ENCODE measurements at regions not wholly inside any gene's neighbourhood (a gene's known extent, or its start where the extent isn't known, plus 50 kb on each side); places are given as distances from the start of the nearest gene placed in this dataset.
"Not testable (repeated sequence)": the region's sequence is repeated elsewhere in the genome, so short reads cannot be mapped to it uniquely, and the experiment has no call there.

DNA sequence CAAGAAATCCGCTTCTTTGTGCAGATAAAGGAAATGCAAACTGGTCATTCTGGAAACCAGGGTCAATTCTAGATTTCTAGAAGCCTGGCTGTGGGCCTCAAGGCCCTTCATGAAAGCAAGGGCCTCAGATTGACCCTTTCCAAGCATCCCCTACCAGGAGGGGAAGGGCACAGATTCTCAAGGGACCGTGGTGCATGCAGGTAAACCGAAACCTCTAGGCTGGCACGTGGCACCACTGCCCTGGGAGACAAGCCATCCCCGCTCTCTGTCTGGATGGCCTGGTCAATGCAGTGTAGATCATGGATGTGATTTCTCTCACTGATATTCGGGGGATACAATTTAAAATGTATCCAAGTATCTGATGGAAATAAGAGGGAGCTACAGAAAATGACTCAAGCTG is 69.4 kb downstream of the TOMM20 start:
- no peak for DNase-seq

DNA sequence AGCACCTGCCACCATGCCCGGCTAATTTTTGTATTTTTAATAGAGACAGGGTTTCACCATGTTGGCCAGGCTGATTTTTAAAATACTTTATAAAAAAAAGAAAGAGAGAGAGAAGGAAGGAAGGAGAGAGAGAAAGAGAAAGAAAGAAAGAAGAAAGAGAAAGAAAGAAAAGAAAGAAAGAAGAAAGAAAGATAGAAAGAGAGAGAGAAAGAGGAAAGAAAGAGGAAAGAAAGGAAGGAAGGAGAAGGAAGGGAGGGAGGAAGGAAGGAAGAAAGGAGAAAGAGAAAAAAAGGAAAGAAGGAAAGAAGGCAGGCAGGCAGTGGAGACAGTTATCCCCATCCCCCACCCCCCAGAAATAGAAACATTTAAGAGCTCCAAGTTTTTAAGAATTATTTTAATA is 69.9 kb downstream of the TOMM20 start:
- DNase-seq, result no peak

DNA sequence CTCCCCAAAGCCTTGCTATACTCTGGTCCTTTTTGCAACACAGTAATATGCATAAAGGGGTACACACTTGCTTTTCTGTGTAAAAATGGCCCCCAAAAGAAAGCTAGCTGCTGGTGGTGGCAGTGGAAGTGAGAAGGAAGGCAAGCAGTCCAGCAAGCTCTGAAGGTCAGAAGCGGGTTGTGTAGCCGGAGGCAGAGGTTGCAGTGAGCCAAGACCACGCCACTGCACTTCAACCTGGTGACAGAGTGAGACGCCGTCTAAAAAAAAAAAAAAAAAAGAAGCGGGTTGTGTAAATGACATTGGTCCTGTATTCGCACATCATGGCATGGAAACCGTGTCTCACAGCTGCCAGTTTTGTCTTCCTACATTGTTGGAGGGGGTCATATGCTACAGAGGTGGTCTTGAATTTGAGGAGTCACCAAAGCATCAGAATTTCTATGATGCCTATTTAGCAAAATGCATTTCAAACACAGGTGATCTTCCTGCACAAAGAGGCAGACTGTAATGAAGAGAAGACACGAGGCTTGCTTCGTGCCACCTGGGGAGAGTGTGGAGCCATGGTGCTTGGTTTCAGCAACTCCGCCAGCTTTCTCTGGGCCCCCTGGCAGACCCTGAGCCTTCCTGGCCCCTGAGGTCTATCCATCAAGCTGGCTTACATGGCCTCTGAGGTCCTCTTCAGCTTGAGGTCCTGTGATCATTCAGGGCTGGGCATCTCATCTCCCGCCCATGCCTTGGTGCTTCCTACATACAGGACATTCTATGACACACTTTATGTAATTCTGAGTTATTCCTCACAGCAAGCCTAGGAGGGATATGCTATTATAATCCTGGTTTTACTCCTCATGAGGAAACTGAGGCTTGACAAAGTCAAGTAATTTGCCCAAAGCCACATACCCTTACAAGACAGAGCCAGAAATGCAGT is 71.0 kb downstream of the TOMM20 start:
- no peak for DNase-seq

DNA sequence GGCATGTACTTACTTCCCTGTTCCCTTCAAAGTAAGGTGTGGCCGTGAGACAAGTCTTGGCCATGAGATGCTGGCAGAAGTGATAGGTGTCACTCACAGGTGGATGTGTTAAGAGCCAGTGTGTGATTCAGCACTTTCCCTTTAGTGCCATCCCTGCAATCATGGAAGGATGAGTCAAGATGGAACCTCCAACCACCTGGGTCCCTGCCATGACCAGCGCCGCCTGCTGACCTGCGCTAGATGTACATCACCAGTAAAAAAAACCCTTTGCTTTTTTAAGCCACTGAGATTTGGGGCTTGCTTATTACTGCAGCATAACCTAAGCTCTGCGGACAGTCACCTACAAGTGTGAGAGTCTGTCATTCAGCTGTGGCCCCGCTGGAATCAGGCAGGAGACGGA is 71.7 kb downstream of the TOMM20 start:
- no peak for DNase-seq

DNA sequence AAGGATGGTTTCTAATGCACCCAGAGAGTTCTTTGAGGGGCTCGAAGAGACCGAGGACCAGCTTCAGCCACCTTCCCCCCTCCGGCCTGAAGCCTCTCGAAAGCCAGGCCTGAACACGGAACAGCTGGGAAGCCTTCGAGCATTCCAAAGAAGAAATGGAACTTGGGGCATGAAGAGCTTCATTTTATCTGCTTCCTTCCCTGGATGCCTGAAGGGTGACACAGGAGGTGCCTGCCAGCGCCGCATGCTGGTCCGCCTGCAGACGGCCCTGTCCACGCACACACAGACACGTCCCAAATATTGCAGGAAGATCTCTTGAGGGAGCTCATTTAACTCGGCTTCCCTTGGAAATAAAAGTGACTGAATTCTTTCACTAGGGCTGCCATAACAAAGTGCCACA is 73.7 kb downstream of the TOMM20 start:
- no peak for DNase-seq

DNA sequence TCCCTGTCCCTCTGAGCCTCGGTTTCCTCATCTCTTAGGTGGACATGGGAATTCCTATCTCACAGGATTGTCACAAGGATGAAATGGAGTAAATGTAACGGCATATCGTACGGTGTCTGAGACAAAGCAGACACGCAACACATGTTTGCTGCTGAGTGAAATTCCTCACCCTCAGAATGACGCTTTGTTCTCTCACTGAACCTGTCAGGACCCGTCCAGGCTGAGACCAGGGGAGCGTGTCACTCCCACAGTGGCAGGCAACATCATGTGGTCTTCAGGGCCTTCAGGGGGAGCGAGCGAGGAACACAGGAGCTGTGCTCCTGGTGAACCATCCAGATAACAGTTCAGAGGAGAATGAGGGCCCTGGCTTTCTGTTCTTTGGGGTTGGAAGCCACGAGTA is 74.2 kb downstream of the TOMM20 start:
- no peak for DNase-seq

DNA sequence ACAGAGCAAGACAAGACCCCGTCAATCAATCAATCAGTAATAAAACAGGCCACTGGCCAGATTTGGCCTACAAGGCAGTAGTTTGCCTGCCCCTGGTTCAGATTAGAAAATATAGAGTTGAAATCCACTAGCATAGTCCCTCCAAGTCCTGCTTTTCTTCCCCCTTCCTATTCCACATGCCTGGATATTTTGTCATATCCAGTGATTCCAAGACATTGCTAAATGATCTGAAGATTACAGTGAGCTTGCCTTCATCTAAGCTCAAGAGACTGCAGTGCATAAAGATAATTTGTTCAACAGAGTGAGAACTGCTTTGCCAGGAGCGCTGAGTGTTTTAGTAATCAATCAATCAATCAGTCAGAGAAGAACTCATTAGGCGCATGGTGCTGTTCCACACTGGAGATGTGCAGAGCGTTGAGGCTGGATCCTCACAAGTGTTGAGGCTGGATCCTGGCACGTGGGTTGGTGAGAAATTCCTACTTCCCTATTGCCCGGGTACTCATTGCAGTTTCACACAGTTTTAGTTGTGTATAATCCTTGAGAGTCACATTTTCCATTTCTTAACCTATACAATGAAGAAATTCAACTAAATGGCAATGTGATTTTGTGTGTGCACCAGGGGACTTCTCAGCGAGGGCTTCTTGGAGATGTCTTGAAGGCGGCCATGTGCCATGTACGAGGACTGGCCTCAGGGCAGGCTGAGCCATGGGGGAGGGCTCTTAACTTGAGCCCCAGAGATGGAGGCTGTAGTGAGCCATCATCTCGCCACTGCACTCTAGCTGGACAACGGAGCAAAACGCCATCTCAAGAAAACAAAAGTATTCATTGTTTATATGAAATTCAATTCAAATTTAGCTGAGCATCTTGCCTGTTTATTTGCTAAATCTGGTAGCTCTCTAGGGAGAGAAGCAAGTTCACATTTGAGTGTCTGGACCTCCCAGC is 76.3 kb downstream of the TOMM20 start:
- no peak for DNase-seq

DNA sequence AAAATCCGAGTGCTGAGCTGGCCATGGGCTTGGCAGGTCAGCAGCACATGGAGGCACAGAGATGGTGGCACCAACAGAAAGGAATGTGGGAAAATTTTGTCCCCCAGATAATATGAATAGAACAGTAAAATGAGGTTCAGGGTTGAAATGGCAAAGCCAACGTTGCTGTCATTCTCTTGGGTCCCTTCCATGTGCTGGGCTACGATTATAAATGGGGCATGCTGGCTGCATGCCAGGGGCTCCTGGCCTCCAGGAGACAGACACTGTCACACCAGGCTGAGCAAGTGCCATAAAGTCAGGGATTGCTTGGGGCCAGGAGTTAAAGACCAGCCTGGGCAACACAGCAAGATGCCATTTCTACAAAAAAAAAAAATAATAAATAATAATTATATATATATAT is 77.1 kb downstream of the TOMM20 start:
- no peak for DNase-seq

DNA sequence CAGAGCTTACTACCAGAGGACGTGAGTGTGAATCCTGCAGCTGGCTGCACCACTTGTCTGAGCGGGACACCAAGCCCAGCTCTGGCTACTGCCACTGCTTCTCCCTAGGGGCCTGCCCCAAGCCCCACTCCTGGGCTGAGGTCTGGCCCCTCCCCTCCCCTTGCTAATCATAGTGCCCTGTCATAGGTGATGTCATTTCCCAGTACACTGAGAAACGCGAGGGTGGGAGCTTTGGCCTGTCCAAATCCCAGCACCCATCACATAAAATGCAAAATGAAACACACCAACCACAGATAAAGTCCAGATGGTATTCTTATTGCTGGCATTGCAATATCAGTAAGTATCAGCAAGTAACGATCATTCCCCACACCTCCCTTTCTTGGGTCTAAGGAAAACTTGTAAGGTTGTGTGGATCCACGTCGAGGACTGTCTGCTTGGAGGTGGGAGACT is 77.7 kb downstream of the TOMM20 start:
- no peak for DNase-seq

DNA sequence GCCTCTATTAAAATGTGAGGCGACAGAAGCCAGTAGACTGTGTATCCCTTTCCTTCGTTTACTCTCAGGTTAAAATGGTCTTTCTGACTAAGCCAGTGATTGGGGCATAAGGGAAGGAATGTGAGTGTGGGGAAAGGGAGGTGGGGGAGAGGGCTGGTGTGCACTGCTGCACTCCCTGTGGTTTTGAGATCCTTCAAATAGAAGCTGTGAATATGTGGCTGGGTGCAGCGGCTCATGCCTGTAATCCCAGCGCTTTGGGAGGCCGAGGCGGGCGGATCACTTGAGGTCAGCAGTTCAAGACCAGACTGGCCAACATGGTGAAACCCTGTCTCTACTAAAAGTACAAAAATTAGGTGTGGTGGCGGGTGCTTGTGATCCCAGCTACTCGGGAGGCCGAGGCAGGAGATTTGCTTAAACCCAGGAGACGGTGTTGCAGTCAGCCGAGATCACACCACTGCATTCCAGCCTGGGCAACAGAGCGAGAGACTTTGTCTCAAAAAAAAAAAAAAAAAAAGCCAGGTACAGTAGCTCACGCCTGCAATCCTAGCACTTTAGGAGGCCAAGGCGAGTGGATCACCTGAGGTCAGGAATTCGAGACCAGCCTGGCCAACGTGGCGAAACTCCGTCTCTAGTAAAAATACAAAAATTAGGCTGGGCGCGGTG is 78.8 kb downstream of the TOMM20 start:
- DNase-seq, result not testable (repeated sequence)

DNA sequence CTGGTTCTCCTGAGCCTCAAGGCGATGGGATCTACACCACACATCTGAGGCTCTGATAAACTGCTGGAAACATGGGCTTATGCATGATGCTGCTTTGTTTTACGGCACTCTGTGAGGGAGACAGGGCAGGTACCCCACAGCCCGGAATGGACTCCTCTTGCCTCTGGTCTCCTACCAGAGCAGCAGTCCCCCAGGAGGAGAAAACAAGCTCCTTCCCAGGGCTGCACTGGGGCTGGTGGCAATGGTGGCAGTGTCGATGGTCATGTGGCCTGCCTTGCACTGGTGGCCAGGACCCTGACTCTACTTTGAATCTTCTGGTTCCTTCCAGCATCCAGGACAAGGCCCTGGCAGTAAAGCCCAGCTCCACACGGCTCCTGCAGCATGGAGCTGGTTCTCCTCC is 79.4 kb downstream of the TOMM20 start:
- no peak for DNase-seq

DNA sequence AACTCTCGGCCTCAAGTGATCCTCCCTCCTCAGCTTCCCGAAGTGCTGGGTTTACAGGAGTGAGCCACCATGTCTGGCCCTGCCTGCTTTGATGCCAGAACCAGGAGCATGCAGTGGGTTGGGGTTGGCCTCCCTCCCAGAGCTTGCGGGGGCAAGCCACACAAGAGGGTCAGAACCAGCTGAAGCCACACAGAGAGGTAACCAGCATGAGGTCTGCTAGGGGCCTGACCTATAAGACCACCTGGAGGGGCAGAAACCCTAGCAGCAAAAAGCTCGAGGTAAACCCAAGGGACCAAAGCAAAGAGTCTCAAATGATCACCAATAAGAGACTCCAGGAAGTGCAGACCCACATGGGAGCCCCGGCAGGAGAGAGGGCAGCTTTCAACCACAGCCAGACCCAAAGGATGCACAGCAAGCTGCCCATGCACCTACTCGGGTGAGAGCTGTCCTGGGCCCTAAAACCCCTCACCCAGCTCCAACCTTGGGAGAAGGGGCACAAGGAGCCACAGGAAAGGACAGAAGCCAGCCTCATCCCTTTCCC is 81.2 kb downstream of the TOMM20 start:
- DNase-seq, result no peak

DNA sequence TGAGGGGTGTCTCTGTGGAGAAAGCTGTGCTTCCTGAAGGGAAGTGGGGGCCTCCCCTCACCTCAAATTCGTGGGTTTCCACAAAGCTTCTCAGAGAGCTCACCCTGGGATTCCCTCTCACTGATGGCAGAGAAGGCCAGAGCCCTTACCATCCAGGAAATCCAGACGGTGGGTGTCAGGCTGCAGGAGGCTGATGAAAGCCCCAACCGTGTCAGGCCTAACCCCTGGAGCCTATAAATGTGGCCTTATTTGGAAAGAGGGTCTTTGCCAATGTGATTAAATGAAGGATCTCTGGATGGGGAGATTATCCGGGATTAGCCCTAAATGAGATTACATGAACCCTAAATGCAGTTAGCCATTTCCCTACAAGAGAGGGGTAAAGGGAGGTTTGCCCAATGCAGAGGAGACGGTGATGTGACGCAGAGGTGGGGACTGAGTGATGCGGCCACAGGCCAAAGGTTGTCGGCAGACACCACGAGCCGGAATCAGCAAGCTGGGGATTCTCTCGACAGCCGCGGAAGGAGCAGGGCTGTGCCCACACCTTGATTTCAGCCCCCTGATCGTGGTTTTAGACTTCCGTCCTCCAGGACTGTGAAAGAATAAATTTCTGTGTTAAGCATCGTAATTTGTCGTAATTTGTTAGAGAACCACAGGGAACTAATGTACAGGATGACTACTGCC is 82.6 kb downstream of the TOMM20 start:
- DNase-seq, result no peak

DNA sequence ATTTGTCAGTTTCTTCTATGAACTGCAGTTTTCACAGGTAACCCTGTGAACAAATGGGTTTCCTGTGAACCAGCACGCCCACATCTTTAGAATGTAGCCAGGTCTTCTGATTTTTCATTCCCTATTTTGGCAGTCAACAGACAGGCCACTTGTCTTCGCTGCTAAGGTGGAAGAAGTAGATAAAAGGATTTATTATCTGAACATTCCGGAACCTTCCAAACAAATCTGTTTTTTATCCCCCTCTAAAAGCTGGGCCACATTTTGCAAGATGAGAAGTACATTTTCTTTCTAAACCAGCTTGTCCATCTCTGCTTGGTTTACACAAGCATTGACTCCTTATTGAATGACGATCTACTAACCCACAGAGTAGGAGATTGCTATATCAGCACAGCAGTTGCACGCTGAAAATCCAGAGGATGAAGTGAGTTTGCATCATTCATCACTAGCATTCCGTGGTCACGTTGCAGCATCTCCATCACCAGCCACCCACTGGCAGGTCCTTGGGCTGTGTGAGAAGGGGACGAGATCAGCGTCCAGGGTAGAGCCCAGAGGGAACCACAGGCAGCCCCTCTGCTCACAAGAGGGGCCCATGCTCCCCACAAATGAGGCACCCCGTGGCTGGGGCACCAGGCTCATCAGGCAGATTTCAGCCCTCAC is 83.5 kb downstream of the TOMM20 start:
- DNase-seq, result no peak

DNA sequence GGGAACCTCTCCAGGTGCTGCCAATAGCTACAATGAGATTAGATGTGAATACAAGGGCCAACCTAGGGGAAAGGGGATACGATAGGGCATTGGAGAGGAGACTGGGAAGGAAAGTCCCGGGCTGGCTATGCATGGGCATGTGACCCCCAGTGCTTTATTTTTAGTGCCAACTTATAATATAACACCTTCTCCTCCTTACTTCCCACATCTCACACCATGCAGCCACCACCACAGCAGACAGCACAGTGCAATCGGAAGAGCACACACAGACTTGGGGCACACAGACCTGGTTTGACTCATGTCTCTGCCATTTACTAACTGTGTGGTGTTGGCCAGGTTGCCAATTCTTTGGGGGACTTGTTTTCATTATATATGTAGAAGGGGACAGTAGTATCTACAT is 85.4 kb downstream of the TOMM20 start:
- no peak for DNase-seq

DNA sequence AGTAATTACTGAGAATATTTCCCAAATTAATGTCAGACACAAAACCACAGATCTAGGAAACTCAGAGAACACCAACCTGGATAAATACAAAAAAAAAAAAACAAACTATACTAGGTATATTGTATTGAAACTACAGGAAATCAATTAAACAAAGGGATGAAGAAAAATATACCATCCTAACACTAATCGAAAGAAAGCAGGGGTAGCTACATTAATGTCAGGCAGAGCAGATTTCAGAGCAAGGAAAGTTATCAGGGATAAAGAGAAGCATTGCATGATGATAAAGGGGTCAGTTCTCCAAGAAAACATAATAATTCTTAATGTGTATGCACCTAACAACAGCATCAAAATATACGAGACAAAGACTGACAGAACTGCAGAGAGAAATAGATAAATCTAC is 89.9 kb downstream of the TOMM20 start:
- DNase-seq, result no peak

DNA sequence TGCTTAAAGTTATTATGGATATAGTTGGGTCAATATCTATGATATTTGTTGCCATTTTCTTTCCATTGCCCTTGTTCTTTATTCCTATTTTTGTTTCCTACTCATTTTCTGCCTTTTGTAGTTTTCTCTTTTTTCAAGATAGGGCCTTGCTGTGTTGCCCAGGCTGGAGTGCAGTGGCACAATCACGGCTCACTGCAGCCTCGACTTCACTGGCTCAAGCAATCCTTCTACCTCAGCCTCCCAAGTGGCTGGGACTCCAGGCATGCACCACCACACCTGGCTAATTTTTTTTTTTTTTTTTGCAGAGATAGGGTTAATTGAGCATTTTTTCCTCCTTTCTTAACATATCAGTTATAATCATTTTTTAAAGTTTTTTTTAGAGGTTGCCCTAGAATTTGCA is 92.7 kb downstream of the TOMM20 start:
- no peak for DNase-seq

DNA sequence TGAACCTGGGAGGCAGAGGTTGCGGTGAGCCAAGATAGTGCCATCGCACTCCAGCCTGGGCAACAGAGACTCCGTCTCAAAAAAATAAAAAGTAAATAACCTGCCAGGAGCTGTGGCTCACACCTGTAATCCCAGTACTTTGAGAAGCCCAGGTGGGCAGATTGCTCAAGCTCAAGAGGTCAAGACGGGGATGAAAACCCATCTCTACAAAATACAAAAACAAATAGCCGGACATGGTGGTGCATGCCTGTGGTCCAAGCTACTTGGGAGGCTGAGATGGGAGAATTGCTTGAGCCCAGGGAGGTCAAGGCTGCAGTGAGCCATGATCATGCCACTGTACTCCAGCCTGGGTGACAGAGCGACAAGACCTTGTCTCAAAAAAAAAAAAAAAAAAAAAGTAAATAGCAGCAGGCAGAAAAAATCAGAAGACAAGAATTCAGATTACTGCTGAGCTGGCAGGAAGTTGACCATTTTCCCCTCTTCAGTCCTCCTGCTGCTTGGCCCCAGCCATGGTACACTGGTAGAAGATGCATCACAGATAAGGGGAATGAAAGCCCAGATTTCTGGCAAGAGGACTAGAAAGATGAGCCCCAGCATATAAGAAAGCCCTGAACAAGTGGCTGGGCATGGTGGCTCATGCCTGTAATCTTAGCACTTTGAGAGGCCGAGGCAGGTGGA is 97.6 kb downstream of the TOMM20 start:
- DNase-seq, result no peak

DNA sequence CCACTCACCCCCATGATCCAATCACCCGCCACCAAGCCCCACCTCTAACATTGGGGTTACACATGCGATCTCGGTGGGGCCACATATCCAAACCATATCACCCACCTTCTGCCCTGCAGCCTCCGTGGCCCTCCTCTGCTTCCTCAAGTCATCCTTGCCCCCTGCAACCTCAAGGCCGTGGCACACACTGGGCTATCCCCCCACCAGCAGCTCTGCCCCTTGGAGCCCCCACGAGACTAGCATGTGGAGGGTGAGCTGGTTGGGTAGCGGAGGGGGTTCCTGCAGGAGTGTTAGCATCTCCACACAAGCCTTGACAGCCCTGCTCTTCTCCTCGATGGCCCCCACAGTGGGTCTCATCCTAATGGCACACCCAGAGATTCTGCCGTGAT is 100.8 kb downstream of the TOMM20 start:
- DNase-seq, result no peak

DNA sequence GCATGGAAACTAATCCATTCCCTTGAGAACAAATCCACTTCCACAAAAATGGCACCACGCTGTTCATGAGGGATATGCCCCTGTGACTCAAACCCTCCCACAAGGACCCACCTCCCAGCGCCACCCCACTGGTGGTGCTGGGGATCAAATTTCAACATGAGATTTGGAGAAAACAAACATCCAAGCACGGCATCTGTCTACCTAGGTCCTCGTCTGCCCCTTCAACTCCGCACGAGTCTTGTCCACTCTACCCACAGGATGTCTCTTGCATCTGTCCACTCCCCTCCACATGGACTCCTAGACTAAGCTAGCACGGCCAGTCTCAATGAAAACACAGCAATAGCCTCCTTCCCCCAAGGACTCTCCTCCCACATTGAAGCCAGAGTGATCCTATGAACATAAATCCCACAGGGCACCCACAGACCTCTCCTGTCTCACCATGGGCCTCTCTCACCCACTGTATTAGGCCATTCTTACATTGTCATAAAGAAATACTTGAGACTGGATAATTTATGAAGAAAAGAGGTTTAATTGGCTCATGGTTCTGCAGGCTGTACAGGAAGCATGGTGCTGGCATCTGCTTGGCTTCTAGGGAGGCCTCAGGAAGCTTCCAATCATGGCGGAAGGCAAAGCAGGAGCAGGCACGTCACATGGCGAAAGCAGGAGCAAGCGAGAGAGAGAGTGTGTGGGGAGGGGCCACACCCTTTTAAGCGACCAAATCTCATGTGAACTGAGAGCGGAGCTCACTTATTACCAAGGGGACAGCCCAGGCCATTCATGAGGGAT is 101.4 kb downstream of the TOMM20 start:
- DNase-seq, result no peak

All from DMS79 (cell line).